GM21786 (cell line): ENCODE measurements at regions not wholly inside any gene's neighbourhood (a gene's known extent, or its start where the extent isn't known, plus 50 kb on each side); places are given as distances from the start of the nearest gene placed in this dataset.

Experiments
- ATAC-seq: cut with Tn5 transposase; IDR thresholded peaks from one replicate; pipeline ENCODE4 v1.9.1; 2021; ENCODE audit not compliant: unreplicated experiment

DNA sequence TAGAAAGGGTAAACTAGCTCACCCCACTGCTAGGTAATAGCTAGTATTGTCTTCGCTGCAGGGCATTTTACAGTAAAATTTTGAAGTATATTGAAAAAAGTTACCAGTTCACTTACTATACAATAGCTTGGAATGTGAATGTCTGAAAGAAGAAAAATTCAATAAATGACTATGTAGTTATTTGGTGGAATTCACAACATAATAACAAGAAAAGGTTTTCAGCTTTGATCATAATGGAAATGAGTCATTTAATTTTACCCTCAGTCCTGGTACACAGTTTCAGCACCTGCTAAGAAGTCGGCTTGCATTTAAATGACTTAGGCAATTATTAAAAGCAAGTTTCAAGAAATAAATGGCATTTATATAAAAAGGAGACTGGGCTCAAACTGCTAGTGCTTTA, 90.4 kb downstream of the NUP35 start:
- peak; percentile 73 for ATAC-seq

DNA sequence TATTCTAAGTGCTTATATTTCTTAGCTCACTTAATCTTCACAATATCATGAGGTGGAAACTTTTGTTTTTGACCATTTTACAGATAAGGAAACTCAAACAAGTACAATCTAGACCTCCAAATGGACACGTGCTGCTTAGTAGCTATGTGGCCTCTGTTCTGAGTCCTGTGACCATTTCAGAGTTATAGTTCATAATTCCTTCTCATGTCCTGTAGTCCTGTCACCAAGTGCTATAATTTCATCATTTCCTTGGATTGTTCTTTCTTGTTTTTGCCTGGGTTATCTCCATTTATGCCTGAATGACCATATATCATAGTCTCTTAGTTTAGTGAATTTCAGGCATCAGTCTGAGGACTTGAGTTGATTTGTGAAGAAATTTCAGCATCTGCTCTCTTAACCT, 91.7 kb downstream of the NUP35 start:
- no peak for ATAC-seq

DNA sequence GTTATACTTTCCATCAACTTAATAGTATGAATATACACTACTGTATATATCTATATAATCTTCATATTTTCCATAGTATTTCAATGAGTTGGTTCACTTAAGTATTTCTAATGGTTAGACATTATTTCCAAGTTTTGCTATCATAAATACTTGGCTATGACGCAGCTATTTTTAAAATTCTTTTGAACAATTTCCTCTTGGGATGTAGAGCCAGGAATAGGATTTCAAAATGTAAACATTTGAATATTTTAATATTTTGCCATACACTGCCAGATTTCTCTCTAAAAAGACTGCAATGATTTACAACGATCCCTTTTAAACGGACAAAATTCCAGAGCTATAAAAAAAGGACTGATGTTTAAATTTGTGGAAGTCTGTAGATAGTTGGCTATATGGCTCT, 95.6 kb downstream of the NUP35 start:
- no peak for ATAC-seq

DNA sequence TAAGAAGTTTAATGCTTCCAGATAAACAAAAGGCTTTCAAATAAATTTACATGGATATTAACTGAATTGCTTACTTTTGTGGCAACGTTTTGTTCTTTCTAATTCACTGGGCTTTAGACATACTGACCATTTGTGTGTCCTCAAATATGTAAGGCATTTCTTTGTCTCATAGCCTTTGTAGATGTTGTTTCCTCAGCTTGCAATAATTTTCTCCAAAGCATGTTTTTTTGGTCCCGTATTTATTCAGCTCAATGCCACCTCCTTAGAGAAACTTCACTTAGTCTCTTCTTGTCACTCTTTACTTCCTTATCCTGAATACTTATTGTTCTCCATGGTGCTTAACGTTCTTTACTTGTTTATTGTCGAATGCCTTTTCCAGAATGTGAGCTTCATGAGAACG, 98.5 kb downstream of the NUP35 start:
- ATAC-seq = no peak

DNA sequence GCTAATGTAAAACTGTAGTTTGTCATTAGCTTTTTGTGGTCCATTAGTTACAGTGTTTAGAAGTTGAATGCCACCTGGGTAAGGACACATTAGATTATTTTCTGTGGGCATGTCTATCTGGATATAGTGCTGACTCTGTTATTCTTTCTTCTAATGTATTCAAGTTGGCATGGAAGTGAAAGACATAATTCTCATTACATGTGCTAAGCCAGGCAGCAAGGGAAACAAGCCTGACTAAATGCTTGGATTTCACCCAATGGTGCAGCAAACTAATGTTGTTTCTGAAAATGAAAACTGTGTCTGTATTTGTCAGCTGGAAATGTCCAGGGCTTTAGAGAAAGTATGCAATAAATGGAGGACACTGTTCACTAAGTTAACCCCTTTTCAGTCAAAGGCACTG, 100.7 kb downstream of the NUP35 start:
- ATAC-seq = no peak

DNA sequence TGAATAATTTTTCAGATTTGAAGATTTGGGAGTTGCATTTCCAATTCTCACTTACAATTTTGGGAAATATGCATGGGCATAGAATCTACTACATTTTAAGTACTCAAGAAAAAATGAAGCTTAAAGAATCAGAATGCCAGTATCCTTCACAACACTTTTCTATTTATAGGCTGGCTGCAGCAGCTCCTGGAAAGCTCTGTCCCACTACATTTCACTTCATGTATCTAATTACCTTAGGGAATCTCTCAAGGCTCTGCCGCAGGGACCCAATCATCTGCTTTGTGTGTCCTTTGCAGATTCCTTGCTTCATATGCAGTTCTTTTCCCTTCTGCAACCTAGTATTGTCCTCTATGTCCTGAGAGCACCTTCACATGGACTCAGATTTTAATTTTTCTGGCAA, 102.9 kb downstream of the NUP35 start:
- no peak for ATAC-seq

DNA sequence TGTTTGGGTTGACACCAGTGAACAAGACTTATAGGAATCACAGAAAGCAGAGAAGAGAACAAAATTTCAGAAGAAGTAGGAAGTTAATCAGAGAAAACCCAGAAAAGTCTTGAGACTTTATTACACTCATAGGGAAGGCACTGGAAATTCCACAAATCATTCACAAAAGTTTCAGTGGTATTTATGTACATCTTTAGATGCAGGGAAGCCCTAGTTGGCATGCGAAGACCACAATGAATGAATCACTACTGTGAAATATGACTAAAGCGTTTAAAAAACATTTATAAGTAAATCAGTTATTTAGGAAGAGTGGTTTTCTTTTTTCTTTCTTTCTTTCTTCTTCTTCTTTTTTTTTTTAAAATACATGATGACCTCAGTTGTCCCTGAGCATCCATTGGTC, 105.1 kb downstream of the NUP35 start:
- ATAC-seq = no peak

DNA sequence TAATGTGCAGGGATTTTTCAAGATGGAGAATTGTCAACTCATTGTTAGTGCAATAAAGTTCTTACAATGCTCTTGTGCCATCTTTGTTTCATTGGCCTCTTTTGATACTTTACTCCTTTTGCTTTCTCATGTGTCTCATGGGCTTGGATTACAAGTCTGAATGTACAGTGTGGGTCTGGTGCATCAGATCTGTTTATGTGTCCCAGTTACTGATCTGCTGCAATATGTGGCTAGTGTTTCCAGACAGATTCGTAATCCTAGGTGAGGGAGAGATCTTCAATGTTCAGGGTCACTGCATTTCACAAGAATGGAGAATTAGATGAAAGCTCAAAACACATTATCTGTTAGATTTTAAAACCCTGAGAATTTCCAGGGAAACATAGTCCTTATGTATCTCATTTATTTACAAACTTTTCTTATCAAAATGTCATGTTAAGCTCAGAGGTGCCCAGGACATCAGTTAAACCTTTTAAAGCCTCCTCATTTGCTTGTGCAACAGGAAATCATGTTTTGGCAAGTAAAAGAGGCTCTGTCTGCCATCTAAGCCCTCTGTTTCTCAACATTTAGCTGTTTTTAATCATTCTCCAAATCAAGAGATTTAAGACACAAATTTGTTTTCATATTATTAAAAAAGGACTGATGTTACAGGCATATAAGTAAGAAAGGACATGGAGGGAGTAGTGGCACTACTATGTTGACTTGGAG, 108.1 kb downstream of the NUP35 start:
- ATAC-seq = no peak

DNA sequence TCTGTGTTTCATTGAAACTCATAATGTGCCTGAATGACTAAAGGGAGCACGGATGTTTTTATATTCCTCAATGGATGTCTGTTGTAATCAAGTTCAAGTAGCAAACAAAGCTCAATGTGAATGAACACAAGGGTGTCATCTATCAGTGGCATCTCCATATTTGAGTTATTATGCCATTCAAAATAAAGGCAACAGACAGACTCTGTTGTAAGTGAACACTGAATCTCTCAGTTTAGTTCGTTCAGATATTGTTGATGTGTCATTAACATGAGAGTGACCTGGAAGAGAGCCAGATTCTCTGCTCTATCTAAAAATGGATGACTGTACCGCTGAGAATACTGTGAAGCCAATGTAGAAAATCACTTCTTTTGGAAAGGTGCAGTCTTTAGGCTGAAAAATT, 118.7 kb downstream of the NUP35 start:
- no peak for ATAC-seq

DNA sequence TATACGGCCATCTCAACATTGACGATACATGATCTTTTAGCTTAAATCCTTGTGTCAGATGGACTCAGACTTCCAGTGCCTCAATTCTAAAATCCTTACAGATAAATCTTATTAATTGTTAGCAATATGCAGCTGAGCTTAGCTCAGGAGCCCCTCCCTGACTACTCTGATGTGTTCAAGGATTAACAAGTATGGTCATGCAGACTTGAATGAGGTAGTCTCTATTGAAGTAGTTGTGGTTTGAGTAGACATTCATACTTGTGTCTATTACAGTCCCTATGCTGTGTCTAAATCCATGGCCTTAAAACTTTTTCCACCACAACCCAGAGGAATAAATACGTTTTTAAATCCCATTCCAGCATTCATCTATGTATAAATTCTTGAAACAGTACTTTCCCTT, 119.5 kb downstream of the NUP35 start:
- no peak for ATAC-seq

DNA sequence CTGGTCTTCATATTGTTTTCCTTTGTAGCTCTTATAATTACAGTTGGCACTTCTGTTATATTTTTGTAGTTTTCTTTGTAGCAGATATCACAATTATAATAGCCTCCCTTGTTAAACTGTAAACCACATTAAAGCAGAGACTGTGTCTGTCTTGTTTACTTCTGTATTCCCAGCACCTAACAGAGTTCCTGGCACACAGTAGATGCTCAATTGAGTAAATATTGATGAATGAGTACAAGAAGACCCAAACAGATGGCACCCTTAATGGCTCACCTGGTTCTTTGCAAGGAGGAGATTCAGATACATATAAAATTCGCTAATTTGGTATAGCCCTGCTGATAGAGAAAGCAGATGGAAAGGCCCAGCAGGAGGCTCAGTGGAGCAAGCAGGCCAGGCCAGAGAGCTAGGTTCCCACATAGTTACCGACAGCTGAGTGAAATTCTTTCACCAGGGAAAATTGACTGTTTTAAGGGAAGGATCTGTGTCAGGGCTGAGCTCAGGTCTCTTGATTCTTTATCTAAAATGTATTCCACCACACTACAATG, 120.1 kb downstream of the NUP35 start:
- no peak for ATAC-seq

DNA sequence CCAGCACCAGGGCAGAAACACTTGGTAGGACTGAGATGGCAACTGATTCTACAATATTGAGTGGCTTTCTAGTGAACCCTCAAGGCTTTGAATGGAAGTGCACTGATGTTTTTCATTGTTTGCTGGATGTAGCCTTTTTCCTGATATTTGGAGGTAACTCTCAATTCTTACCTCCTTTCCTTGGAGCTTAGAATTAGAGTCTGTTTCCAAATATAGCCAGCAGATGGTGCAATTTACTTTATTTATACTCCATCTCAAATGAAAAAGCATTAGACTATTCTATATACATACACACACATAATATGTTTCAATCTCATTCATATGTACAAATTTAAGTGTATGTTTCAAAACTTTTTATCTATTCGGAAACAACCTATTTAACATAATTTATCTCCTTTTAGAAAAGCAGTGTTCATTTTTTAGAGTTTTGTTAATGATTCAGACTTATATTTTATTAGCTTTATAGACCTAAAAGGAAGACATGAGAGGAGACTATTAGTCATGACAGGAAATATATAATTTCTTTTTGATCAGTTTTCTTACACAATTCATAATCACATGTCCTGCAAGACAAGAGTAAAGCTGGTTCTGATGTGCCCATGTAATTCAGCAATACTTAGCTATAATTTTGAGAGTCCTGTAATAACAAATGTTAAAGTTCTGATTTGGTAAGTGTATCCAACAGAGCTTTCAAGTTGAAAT, 124.8 kb downstream of the NUP35 start:
- ATAC-seq = peak; percentile 76

DNA sequence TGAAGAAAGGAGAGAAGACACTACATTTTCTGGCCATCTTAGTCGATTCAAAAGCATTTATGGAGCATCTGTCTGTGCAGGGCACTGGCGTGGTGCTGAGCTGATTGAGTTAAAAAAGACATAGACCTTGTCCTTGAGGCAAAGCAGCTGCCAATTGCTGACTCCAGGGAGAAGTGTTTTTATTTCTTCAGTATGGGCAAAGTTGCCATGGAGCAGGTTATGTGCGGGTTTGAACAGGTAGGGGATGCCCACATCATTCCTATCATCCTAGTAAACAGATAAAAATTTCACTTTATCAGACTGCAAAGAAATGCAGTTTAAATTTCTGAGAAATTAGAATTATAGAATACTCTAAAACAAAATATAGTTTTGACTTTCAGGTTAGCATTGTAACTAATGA, 125.8 kb downstream of the NUP35 start:
- ATAC-seq = no peak

DNA sequence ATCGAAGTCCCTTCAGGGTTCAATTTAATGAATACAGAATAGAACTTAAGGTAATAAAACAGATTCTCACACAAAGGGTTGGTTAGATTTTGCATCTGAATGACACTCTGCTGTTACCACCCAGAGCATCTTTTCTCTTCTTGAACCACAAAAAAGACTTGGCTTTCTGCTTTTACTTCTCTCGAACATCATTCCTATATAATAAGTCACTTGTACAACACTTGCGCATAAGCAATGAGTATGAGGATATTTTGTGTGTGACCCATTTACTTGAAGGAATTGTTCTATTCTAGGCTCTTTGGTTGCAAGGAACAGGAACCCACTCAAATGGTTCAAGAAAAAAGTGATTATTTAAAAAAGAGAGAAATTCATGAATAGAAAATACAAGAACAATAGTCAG, 126.2 kb downstream of the NUP35 start:
- ATAC-seq = no peak

DNA sequence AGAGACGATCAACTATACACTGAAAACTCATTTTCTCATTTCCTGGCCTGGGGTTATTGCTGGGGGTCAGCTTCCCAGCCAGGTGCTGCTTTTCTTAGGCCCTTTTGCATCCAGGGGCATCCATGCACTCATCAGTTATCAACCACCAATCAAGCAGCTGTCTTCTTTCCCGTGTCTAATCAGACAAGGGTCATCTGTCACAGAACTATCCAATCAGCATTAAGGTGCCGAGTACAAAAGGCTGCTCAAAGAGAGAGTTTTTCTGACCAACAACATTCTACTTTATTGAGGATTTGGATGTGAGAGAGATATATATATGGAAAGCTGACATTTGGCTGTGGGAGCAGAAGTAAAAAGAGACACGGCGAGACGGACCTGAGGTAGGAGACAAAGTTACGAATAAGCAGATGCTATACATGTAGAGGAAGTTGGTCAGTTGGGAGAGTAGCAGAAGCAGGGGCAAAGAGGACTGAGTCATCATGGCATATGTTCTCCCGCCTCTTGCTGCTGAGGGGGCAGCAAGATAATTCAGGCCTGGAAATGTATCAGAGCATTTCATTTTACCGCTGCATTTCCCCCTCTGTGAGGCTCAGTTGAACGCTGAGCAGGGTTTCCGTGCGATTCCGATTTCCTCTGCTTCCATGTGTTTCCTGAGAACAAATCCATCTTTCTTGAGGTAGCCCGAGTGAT, 129.3 kb downstream of the NUP35 start:
- ATAC-seq = no peak

DNA sequence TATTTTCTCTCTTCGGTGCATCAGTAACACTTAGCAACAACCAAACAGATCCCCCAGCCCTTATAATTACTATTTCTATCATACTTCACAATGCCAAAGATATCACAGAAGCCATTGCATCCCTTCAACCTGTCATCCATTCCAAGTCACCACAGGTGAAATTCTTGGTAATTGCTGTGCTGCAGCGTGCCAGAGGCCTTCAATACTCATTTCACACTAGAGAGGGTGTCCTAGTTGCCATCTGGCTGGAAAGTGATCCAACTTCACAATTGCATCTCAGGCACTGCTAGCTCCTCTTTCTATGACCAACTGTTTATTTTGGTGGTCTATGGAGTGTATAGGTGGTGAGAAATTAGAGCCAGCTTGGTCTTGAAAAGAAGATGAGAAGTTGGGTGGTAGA, 131.2 kb downstream of the NUP35 start:
- ATAC-seq = no peak

DNA sequence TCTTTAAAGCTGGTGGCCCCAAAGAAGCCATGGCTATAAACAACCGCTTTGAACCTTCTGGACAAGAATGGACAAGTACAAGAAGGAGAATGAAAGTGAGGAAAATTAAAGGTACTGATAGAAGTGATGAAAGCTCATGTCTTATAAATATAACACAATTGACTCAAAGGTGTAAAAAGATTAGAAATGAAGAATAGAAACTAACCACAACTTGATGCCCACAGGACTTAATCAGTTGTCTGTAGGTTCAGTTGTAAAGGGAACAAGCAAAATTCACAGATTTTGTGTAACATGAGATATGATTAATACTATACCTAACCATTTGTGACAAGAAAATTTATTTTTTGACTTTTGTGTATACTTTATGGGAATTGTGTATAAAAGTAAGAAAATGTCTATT, 135.7 kb downstream of the NUP35 start:
- ATAC-seq = peak; percentile 50

DNA sequence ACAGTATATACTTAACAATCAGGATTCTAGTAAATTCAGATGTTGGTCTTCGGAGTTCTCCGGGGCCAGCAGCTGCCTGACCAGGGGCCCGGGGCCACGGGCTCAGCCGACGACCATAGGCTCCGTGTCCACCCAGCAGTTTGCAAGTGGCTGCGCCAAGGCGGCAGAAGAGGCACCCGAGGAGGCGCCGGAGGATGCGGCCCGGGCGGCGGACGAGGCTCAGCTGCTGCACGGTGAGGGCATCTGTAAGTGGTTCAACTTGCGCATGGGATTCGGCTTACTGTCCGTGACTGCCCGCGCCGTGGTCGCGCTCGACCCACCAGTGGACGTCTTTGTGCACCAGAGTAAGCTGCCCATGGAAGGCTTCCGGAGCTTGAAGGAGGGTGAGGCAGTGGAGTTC, 136.3 kb downstream of the NUP35 start:
- no peak for ATAC-seq

DNA sequence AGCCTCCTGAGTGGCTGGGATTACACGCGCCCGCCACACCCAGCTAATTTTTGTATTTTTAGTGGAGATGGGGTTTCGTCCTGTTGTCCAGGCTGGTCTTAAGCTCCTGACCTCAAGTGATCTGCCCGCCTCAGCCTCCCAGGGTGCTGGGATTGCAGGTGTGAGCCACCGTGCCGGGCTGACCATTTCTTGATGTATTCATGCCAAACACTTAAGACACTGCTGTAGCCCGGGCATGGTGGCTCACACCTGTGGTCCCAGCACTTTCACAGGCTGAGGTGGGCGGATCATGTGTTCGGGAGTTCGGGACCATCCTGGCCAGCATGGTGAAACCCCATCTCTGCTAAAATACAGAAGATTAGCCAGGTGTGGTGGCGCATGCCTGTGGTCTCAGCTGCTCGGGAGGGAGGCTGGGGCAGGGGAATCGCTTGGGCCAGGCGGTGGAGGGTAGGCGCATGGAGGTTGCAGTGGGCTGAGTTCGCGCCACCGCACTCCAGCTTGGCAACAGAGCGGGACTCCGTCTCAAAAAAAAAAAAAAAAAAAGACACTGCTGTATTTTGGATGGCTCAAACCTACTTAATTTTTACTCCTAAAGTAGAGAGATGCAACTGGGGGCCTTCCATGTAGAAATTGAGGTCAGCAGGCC, 140.8 kb downstream of the NUP35 start:
- no peak for ATAC-seq

DNA sequence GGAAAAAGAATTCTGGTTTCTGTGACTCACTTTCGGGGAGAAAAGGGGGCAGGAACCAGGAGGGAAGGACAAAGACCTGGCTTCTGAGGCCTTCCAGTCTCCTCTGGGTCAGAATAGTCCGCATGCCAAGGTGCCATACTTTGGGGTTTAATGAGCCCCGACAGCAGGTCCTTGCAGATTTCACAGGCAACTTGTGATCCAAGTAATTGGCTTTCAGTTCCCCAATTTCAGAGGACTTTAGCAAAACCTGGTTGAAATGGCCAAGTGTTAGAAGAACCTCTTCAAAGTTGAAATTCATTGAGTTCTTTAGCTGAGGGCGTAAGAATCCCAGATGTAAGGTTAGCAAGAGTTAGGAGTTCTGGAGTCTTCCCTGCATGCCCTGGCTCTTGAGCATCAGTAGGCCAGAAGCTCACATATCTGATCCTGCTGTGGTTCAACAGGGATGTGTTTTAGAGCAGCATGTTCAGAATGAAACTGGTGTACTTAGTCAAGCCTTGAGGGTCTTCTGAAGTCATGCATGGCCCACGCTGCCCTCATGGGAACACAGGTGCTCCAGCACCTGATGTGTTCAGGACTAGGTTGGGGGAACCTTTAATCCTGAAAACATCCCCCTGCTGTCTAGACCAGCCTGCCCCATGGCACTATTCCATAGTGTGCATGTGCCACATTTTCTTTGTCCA, 143.0 kb downstream of the NUP35 start:
- ATAC-seq = peak; percentile 76

DNA sequence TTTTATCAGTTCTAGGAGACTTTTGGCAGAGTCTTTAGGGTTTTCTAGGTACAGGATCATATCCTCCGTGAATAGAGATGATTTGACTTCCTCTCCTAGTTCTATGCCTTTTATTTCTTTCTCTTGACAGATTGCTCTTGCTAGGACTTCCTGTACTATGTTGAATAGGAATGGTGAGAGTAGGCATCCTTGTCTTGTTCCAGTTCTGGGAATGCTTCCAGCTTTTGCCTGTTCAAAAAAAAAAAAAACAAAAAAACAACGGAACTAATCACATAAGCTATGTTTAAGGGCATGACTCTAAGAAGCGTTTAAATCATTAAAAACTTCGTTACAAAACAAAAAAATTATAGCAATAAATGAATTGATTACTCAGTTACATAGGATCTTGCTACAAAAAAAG, 145.7 kb downstream of the NUP35 start:
- ATAC-seq = no peak
